B cell (primary cell): ENCODE measurements at regions not wholly inside any gene's neighbourhood (a gene's known extent, or its start where the extent isn't known, plus 50 kb on each side); places are given as distances from the start of the nearest gene placed in this dataset.

Experiments
- CTCF ChIP-seq: fragments of 200-600 bp; IDR thresholded peaks from one replicate; pipeline ENCODE4 v1.8.0; 2022; ENCODE audit warnings: antibody characterized with exemption, mild to moderate bottlenecking
- EZH2 ChIP-seq: IDR thresholded peaks from 2 replicates; pipeline ENCODE4 v1.6.1; 2012; ENCODE audit warnings: borderline replicate concordance, low read depth, mild to moderate bottlenecking, moderate library complexity, low read length; ENCODE audit not compliant: insufficient read depth, poor library complexity, severe bottlenecking

DNA sequence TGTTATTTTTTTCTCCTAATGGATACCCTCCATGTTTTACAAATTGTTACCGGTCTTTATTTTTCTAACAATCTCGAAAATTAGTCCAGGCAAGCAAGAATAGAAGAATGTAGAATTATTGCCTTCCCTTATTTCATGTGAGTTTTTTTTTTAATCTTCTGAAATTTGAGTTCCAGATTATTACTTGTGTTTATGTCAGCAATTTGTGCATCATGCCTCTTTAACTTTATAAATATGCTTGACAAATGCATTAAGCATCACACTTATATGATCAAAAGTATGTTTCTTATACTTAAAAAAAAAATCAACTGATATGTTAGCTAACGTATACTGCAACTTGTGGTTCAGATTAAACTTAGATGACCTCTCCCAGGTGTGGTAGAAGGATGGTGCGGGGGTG, 242.7 kb upstream of the VSTM2A start:
- TF ChIP-seq CTCF (no peak), EZH2 (no peak)
